ENCODE measurements at regions not wholly inside any gene's neighbourhood (a gene's known extent, or its start where the extent isn't known, plus 50 kb on each side); places are given as distances from the start of the nearest gene placed in this dataset.

DNA sequence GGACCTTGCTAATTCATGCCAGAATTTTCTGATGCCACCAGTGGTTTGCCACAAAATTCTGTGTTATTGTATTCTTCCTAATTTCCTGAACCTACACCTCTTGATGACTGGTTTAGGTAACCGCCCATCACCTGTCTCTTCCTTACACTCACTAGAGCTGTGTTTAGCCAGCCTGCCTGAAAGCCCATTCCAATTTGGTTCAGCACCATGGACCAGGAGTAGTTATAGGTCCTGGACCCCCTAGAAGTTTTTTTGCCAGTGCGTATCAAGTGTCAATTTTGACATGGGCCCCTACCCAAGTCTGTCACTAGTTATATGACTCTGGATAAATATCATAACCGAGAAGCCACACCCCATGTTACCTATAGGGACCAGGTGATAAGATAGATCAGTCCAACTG is 94.0 kb upstream of the NAP1L1 start:
- no peak for TF ChIP-seq SUZ12 (IDR thresholded peaks at IDR 0.05)
- no peak for TF ChIP-seq FOXA1 (IDR thresholded peaks at IDR 0.05)
- TF ChIP-seq FOXM1 (IDR thresholded peaks at IDR 0.05; ENCODE audit: borderline replicate concordance): no peak
